HCT116 (cell line): ENCODE measurements at regions not wholly inside any gene's neighbourhood (a gene's known extent, or its start where the extent isn't known, plus 50 kb on each side); places are given as distances from the start of the nearest gene placed in this dataset.

Experiments
- ATAC-seq: fragments of 200-7000 bp; cut with Tn5 transposase; 2 replicates; pipeline ENCODE4 v1.9.1; 2020; ENCODE audit warnings: mild to moderate bottlenecking, moderate library complexity
- BruUV-seq: library from RNA; stranded (reverse); fragments of 400-500 nt; replicated peaks from 2 replicates; lab custom pipeline; 2021; lab: Mats Ljungman, UMichigan
- CTCF ChIA-PET: fragments of 300-600 bp; sonication (Branson Sonifier 250); formaldehyde crosslinking; loops from one replicate; lab custom pipeline; 2021; ENCODE audit warnings: antibody characterized with exemption; lab: Charles Lee
- POLR2A ChIA-PET: fragments of 300-600, 350-600 bp; sonication (Branson Sonifier 250); formaldehyde crosslinking; loops from one replicate; lab custom pipeline; 2021; ENCODE audit warnings: antibody characterized with exemption; lab: Charles Lee
- RAD21 ChIA-PET, 2 experiments: fragments of 300-600 bp; sonication (Branson Sonifier 250); formaldehyde crosslinking; loops; one replicate each; lab custom pipeline; 2023; ENCODE audit warnings: low total read pairs in 2 of 2; ENCODE audit not compliant: uncharacterized antibody in 2 of 2, unreplicated experiment in 2 of 2, low non-redundant PET in 1 of 2; lab: Charles Lee
- DNase-seq: peaks from one replicate; pipeline ENCODE4 v3.0.0-alpha.2; 2010; ENCODE audit warnings: low read depth, low spot score
- H2AFZ ChIP-seq: fragments of 200-600 bp; shearing (Covaris generic), sonication (generic); 2 replicates; pipeline ENCODE4 v1.6.1; 2017; ENCODE audit warnings: low read depth, mixed run types, mixed read lengths, antibody characterized with exemption, low read length; ENCODE audit not compliant: poor library complexity, severe bottlenecking
- H3K27ac ChIP-seq: 2 replicates; pipeline ENCODE4 v1.5.1; 2012; ENCODE audit warnings: low read depth, low read length
- H3K27me3 ChIP-seq: fragments of 200-600 bp; sonication (generic); 2 replicates; pipeline ENCODE4 v1.6.1; 2016; ENCODE audit warnings: mixed run types, low read length, mixed read lengths; ENCODE audit not compliant: insufficient read depth
- H3K36me3 ChIP-seq, 2 experiments: fragments of 200-500 bp in 1 of 2; fragments of 200-600 bp in 1 of 2; sonication (Bioruptor generic) in 1 of 2; sonication (generic) in 1 of 2; 2 replicates each; pipeline versions ENCODE4 v1.5.1 to v1.6.1; 2014 to 2016; ENCODE audit warnings: low read length in 2 of 2, inconsistent platforms in 1 of 2, mixed read lengths in 1 of 2, mixed run types in 1 of 2; ENCODE audit not compliant: insufficient read depth in 2 of 2, control insufficient read depth in 1 of 2
- H3K4me1 ChIP-seq, 2 experiments: fragments of 200-600 bp in 1 of 2; sonication (generic) in 1 of 2; 2 replicates each; pipeline versions ENCODE4 v1.5.1 to v1.6.1; 2012 to 2017; ENCODE audit warnings: low read length in 2 of 2, inconsistent platforms in 1 of 2, mild to moderate bottlenecking in 1 of 2, mixed read lengths in 1 of 2, mixed run types in 1 of 2, moderate library complexity in 1 of 2; ENCODE audit not compliant: insufficient read depth in 2 of 2, control insufficient read depth in 1 of 2
- H3K4me2 ChIP-seq: fragments of 200-600 bp; sonication (generic); 2 replicates; pipeline ENCODE4 v1.6.1; 2017; ENCODE audit warnings: mixed run types, low read length, mixed read lengths
- H3K4me3 ChIP-seq, 2 experiments: fragments of 200-600 bp in 1 of 2; sonication (generic) in 1 of 2; replicated peaks in 1 of 2; 2 replicates each; pipeline ENCODE4 v1.5.1; 2011 to 2016; ENCODE audit warnings: low read length in 2 of 2, control low read depth in 1 of 2, low read depth in 1 of 2, mild to moderate bottlenecking in 1 of 2, mixed read lengths in 1 of 2, mixed run types in 1 of 2
- H3K79me2 ChIP-seq: fragments of 200-600 bp; sonication (generic); 2 replicates; pipeline ENCODE4 v1.6.1; 2017; ENCODE audit warnings: mild to moderate bottlenecking, mixed run types, low read length, moderate library complexity, mixed read lengths; ENCODE audit not compliant: insufficient read depth
- H3K9ac ChIP-seq: fragments of 200-600 bp; sonication (generic); 2 replicates; pipeline ENCODE4 v1.6.1; 2016; ENCODE audit warnings: low read length, mixed read lengths
- H3K9me2 ChIP-seq: fragments of 200-600 bp; sonication (generic), shearing (Covaris generic); 2 replicates; pipeline ENCODE4 v1.6.1; 2017; ENCODE audit warnings: mixed run types, mild to moderate bottlenecking, moderate library complexity; ENCODE audit not compliant: insufficient read depth
- H3K9me3 ChIP-seq, 2 experiments: fragments of 200-500 bp in 1 of 2; fragments of 200-600 bp in 1 of 2; sonication (Bioruptor generic) in 1 of 2; sonication (generic) in 1 of 2; 2 replicates each; pipeline ENCODE4 v1.6.1; 2014 to 2017; ENCODE audit warnings: low read length in 2 of 2, mixed read lengths in 2 of 2, inconsistent platforms in 1 of 2, low read depth in 1 of 2, mild to moderate bottlenecking in 1 of 2, mixed run types in 1 of 2, moderate library complexity in 1 of 2; ENCODE audit not compliant: control insufficient read depth in 1 of 2, insufficient read depth in 1 of 2
- H4K20me1 ChIP-seq: fragments of 200-600 bp; sonication (generic), shearing (Covaris generic); 2 replicates; pipeline ENCODE4 v1.6.1; 2017; ENCODE audit warnings: mixed run types, mild to moderate bottlenecking, moderate library complexity; ENCODE audit not compliant: insufficient read depth
- EZH2 ChIP-seq: fragments of 200-600 bp; sonication (generic); IDR thresholded peaks from 2 replicates; pipeline ENCODE4 v1.6.1; 2017; ENCODE audit warnings: antibody characterized with exemption, mixed run types
- POLR2AphosphoS5 ChIP-seq: IDR thresholded peaks from 2 replicates; pipeline ENCODE4 v1.6.1; 2011; ENCODE audit warnings: mild to moderate bottlenecking, low read depth, low read length, moderate library complexity
- ZFX ChIP-seq: fragments of 450-650 bp; IDR thresholded peaks from 2 replicates; pipeline ENCODE4 v1.6.1; 2017
- intact Hi-C: fragments of 100-400 bp; cut with micrococcal nuclease; formaldehyde crosslinking; loops from 2 replicates; pipeline ENCODE4 v1.10.0; 2022
- TF ChIP-seq, protein P1 (sequence below): IDR thresholded peaks from 2 replicates; pipeline ENCODE4 v1.6.1; 2011; ENCODE audit warnings: mild to moderate bottlenecking, low read length, moderate library complexity; ENCODE audit not compliant: insufficient replicate concordance; ENCODE audit errors: extremely low read depth
- TF ChIP-seq, protein P2 (sequence below), 3 experiments: fragments of 200-600 bp in 1 of 3; sonication (generic) in 1 of 3; IDR thresholded peaks in 2 of 3; conservative IDR thresholded peaks in 1 of 3; 2 replicates each; pipeline ENCODE4 v1.5.1; 2012 to 2017; ENCODE audit warnings: low read depth in 2 of 3, low read length in 2 of 3, antibody characterized with exemption in 1 of 3, borderline replicate concordance in 1 of 3, control low read depth in 1 of 3, mild to moderate bottlenecking in 1 of 3, mixed read lengths in 1 of 3, mixed run types in 1 of 3, moderate library complexity in 1 of 3; ENCODE audit not compliant: insufficient read depth in 1 of 3

DNA sequence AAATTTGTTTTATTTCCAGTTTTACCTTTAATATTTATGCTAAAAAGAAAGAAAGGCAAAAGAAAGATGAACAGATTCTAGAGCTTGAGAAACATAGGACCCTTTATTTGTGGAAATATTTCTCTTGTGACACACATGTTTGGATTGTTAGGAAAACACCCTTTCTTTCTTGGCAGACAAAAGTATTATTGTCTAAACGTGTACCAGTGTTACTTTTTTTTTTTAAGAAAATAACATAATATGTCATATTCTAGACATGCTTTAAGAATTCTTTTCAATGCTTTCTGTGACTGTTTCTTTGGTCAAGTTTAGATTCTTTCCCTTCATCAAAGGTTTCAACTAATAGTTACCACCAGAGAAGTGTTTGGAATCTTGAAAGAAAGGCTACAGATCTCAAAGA is 183.4 kb upstream of the CNR1 start:
- Histone ChIP-seq H3K27me3 (peaks cover 9% of the 10 kb centered on the region; the same call in 1 of the 2 replicates), H3K4me2 (no peak overlapping the region), H3K9me2 (no peaks in the 10 kb centered on the region), H3K4me3 (no peak overlapping the region), H3K4me1 (no peaks in the 10 kb centered on the region), H4K20me1 (no peaks in the 10 kb centered on the region), H3K9ac (no peak overlapping the region), H3K9me3 (no peaks in the 10 kb centered on the region), H3K27ac (no peak overlapping the region), H3K79me2 (no peaks in the 10 kb centered on the region), H2AFZ (no peak overlapping the region), H3K36me3 (no peaks in the 10 kb centered on the region)
- RAD21 ChIA-PET = no interaction called here
- no peak for DNase-seq
- intact Hi-C loops = no loop called here
- no peak for TF ChIP-seq ZFX
- TF ChIP-seq, protein P1, sequence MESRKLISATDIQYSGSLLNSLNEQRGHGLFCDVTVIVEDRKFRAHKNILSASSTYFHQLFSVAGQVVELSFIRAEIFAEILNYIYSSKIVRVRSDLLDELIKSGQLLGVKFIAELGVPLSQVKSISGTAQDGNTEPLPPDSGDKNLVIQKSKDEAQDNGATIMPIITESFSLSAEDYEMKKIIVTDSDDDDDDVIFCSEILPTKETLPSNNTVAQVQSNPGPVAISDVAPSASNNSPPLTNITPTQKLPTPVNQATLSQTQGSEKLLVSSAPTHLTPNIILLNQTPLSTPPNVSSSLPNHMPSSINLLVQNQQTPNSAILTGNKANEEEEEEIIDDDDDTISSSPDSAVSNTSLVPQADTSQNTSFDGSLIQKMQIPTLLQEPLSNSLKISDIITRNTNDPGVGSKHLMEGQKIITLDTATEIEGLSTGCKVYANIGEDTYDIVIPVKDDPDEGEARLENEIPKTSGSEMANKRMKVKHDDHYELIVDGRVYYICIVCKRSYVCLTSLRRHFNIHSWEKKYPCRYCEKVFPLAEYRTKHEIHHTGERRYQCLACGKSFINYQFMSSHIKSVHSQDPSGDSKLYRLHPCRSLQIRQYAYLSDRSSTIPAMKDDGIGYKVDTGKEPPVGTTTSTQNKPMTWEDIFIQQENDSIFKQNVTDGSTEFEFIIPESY = no peak
- CTCF ChIA-PET = no interaction called here
- POLR2A ChIA-PET = no interaction called here
- no TSS peak for BruUV-seq
- ATAC-seq = no peak

DNA sequence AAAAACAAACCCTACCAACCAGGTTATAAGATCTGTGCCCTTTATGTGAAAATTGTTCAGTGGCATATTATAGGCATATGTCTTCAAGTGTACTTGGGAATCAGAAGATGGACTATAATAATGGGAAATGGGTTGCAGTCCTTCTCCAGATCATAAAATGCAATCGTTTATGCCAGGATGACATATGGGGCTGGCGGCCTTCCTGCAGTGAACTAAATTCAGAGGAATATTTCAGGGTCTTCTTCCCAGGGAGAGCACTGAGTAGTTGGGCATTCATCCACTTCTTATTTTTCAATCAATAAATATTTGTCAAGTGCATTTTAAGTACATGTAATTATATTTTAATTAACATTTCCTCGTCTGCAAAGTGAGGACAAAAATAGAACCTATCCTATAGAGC is 176.2 kb upstream of the CNR1 start:
- H3K79me2 ChIP-seq = no peaks in the 10 kb centered on the region
- no peaks in the 10 kb centered on the region for H3K9me2 ChIP-seq
- H3K9ac ChIP-seq = no peak overlapping the region
- RAD21 ChIA-PET = no interaction called here
- no peaks in the 10 kb centered on the region for H3K36me3 ChIP-seq
- ATAC-seq = no peak
- no peaks in the 10 kb centered on the region for H4K20me1 ChIP-seq
- no peaks in the 10 kb centered on the region for H3K9me3 ChIP-seq
- H2AFZ ChIP-seq = no peak overlapping the region
- H3K4me1 ChIP-seq = no peaks in the 10 kb centered on the region
- no peak overlapping the region for H3K4me2 ChIP-seq
- H3K4me3 ChIP-seq = no peak overlapping the region
- peaks cover 11% of the 10 kb centered on the region for H3K27me3 ChIP-seq
- TF ChIP-seq POLR2AphosphoS5 (no peak), EZH2 (no peak)
- TF ChIP-seq, protein P2, sequence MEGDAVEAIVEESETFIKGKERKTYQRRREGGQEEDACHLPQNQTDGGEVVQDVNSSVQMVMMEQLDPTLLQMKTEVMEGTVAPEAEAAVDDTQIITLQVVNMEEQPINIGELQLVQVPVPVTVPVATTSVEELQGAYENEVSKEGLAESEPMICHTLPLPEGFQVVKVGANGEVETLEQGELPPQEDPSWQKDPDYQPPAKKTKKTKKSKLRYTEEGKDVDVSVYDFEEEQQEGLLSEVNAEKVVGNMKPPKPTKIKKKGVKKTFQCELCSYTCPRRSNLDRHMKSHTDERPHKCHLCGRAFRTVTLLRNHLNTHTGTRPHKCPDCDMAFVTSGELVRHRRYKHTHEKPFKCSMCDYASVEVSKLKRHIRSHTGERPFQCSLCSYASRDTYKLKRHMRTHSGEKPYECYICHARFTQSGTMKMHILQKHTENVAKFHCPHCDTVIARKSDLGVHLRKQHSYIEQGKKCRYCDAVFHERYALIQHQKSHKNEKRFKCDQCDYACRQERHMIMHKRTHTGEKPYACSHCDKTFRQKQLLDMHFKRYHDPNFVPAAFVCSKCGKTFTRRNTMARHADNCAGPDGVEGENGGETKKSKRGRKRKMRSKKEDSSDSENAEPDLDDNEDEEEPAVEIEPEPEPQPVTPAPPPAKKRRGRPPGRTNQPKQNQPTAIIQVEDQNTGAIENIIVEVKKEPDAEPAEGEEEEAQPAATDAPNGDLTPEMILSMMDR (IDR thresholded peaks at IDR 0.05 in 2 of 3, conservative IDR thresholded peaks at IDR 0.05 in 1 of 3; ENCODE audit: borderline replicate concordance in 1 of 3, insufficient read depth in 1 of 3, low read depth in 2 of 3, low read length in 2 of 3) = no peak
- TF ChIP-seq, all 23 proteins: peak for 0
- no TSS peak for BruUV-seq
- ChIA-PET CTCF (no interaction called here), POLR2A (no interaction called here)
- DNase-seq = no peak
- no peak overlapping the region for H3K27ac ChIP-seq
- intact Hi-C loops = no loop called here
